SK-N-MC (cell line): ENCODE measurements at regions not wholly inside any gene's neighbourhood (a gene's known extent, or its start where the extent isn't known, plus 50 kb on each side); places are given as distances from the start of the nearest gene placed in this dataset.

Experiments used
- EZH2 ChIP-seq: fragments of 200-600 bp; sonication (generic); IDR thresholded peaks from one replicate; pipeline ENCODE4 v1.6.1; 2017; ENCODE audit warnings: antibody characterized with exemption
- FOXP2 ChIP-seq: optimal IDR thresholded peaks from 2 replicates; pipeline ENCODE3; 2011; ENCODE audit warnings: mild to moderate bottlenecking, moderate library complexity; ENCODE audit not compliant: insufficient read depth; ENCODE audit errors: extremely low read length, control extremely low read depth
- POLR2AphosphoS5 ChIP-seq: IDR thresholded peaks from 2 replicates; pipeline ENCODE4 v1.6.1; 2012; ENCODE audit warnings: mild to moderate bottlenecking, low read depth, low read length, borderline replicate concordance

DNA sequence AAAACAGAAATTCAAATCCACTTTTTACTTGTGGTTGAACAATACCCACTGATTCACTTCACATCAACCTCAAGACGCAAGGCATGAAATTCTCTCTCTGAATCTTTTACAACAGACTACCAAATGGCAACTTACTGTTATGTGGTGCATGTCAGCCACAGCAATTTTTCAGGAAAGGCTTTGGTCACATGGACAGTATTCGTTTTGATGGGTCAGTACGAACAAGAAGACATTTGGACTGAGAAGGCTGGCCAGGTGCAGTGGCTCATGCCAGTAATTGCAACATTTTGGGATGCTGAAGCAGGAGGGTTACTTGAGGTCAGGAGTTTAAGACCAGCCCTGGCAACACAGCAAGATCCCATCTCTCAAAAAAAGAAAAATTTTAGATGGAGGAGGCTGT lies 144.0 kb downstream of the SEC23A start:
- TF ChIP-seq POLR2AphosphoS5, result no peak
- TF ChIP-seq EZH2, result no peak
- TF ChIP-seq FOXP2, result no peak
